ENCODE measurements at regions not wholly inside any gene's neighbourhood (a gene's known extent, or its start where the extent isn't known, plus 50 kb on each side); places are given as distances from the start of the nearest gene placed in this dataset.

- TF ChIP-seq FOXP2 (optimal IDR thresholded peaks at IDR 0.05; ENCODE audit: borderline replicate concordance, extremely low read depth, extremely low read length, insufficient read depth) (no peak), TAF1 (IDR thresholded peaks at IDR 0.05; ENCODE audit: borderline replicate concordance, insufficient read depth, low read length) (no peak), REST (IDR thresholded peaks at IDR 0.05; ENCODE audit: insufficient read depth in 1 of 2, low read depth in 2 of 2, low read length in 2 of 2) (no peak), POLR2AphosphoS5 (IDR thresholded peaks at IDR 0.05; ENCODE audit: low read depth, low read length) (no peak), SIN3A (IDR thresholded peaks at IDR 0.05; ENCODE audit: borderline replicate concordance, insufficient read depth, low read length) (no peak)
Measured at GRCh38 chr1:29639741-29640427, 403.6 kb downstream of the PTPRU start.

- TF ChIP-seq SIN3A (IDR thresholded peaks at IDR 0.05; ENCODE audit: borderline replicate concordance, insufficient read depth, low read length) (no peak), REST (IDR thresholded peaks at IDR 0.05; ENCODE audit: insufficient read depth in 1 of 2, low read depth in 2 of 2, low read length in 2 of 2) (no peak), TAF1 (IDR thresholded peaks at IDR 0.05; ENCODE audit: borderline replicate concordance, insufficient read depth, low read length) (no peak), FOXP2 (optimal IDR thresholded peaks at IDR 0.05; ENCODE audit: borderline replicate concordance, extremely low read depth, extremely low read length, insufficient read depth) (no peak), POLR2AphosphoS5 (IDR thresholded peaks at IDR 0.05; ENCODE audit: low read depth, low read length) (no peak)
Measured at GRCh38 chr1:29639156-29639736, 402.9 kb downstream of the PTPRU start.

GRCh38 chr1:29638281-29638680, 402.0 kb downstream of the PTPRU start:
- no peak for TF ChIP-seq TAF1 (IDR thresholded peaks at IDR 0.05; ENCODE audit: borderline replicate concordance, insufficient read depth, low read length)
- TF ChIP-seq SIN3A (IDR thresholded peaks at IDR 0.05; ENCODE audit: borderline replicate concordance, insufficient read depth, low read length), result no peak
- TF ChIP-seq REST (IDR thresholded peaks at IDR 0.05; ENCODE audit: insufficient read depth in 1 of 2, low read depth in 2 of 2, low read length in 2 of 2), result no peak
- TF ChIP-seq FOXP2 (optimal IDR thresholded peaks at IDR 0.05; ENCODE audit: borderline replicate concordance, extremely low read depth, extremely low read length, insufficient read depth), result no peak
- no peak for TF ChIP-seq POLR2AphosphoS5 (IDR thresholded peaks at IDR 0.05; ENCODE audit: low read depth, low read length)

- no peak for TF ChIP-seq POLR2AphosphoS5 (IDR thresholded peaks at IDR 0.05; ENCODE audit: low read depth, low read length)
- TF ChIP-seq FOXP2 (optimal IDR thresholded peaks at IDR 0.05; ENCODE audit: borderline replicate concordance, extremely low read depth, extremely low read length, insufficient read depth), result no peak
- TF ChIP-seq REST (IDR thresholded peaks at IDR 0.05; ENCODE audit: insufficient read depth in 1 of 2, low read depth in 2 of 2, low read length in 2 of 2), result no peak
- no peak for TF ChIP-seq TAF1 (IDR thresholded peaks at IDR 0.05; ENCODE audit: borderline replicate concordance, insufficient read depth, low read length)
- no peak for TF ChIP-seq SIN3A (IDR thresholded peaks at IDR 0.05; ENCODE audit: borderline replicate concordance, insufficient read depth, low read length)
Measured at GRCh38 chr1:29636936-29637335, 400.6 kb downstream of the PTPRU start.

Data from PFSK-1 (cell line).